GM18520 (cell line): ENCODE measurements at regions not wholly inside any gene's neighbourhood (a gene's known extent, or its start where the extent isn't known, plus 50 kb on each side); places are given as distances from the start of the nearest gene placed in this dataset.

Experiments used
- ATAC-seq: cut with Tn5 transposase; IDR thresholded peaks from one replicate; pipeline ENCODE4 v1.9.1; 2021; ENCODE audit not compliant: unreplicated experiment

DNA sequence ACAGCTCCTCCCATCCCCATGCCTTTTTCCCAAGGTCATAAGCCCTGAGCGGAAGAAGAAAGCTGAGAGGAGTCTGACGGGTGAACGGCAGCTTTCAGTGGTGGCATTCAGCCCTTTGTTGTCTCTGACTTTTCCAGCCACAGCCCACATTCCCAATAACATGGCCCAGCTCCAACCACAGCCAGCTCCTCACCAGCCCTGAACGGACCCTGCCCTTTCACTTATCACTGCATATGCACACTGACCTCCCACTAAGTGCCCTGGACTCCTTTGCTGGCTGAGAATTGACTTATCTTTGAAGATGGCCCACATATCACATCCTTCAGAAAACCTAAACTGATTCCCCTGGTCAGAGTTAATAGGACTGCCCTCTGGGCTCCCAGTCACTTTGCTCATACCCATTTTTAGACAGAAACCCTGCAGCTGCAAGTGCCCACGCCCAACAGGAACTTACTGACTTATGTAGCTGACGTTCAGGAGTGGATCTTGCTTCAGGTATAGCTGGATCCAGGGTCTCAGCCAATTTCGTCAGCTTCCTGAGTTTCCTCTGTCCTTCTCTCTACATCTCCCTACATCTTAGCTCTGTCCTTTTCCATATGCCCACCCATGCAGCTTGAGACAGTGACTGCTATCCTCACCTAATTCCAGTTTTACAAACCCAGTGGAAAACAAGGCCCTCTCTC, 348.5 kb upstream of the PROK2 start:
- ATAC-seq: no peak

DNA sequence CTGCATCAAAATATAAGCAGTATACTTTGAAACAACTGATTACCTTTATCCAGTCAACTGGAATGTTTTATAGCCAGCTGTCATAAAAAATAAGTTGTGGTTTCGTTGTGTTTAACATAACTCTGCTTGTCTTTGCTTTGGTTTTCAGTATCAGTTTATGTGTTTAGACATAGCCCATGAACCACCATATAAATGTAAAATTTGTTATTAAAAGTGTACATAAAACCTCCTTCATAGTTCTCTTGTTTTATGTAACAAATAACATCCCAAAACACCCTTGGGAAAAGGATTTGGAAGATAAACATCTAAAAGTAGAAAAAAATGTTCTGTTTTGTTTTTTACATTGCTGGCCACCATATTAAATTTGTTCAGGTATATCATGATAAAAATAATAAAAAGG, 347.0 kb upstream of the PROK2 start:
- no peak for ATAC-seq

DNA sequence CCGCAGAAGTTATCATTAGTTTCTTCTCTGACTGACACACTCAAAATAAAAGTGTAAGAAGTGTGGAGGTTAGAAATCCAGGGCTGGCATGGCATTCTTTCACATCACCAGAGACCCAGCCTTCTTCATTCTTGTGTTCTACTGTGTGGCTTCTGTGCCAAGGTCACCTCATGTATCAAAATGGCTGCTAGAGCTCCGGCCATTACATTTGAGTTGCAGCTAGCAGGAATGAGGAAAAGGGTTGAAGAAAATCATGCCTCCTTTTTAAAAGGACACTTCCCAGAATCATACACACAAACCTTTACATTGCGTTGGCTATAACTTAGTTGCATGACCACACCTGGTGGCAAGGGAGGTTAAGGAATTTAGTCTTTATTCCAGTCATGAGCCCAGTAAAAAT, 345.6 kb upstream of the PROK2 start:
- ATAC-seq: no peak

DNA sequence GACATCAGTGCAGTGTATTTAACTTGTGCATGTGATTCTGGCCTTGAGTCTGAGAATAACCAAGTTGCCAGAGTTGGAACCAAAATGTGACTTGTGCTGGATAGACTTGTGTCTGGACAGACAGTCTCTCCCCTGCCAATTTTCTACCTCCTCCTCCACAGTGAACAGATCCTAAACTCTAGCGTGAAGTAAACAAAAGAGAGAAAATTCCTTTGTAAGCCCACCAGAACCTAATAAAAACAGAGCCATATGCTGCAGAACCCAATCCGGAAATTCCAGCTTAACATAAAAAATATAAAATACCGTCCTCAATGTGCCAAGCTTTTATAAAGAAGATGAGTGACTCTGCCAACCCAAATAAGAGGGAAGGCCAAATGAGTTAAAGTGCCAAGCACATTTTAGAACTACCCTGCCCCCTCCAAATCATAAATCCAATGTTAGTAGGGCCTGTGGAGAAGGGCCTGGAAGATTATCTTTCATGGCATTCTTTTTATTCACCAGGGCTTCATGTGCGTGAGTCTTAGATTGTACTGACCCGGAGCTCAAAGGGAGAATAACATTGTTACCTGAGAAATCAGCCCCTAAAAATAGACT, 344.6 kb upstream of the PROK2 start:
- no peak for ATAC-seq

DNA sequence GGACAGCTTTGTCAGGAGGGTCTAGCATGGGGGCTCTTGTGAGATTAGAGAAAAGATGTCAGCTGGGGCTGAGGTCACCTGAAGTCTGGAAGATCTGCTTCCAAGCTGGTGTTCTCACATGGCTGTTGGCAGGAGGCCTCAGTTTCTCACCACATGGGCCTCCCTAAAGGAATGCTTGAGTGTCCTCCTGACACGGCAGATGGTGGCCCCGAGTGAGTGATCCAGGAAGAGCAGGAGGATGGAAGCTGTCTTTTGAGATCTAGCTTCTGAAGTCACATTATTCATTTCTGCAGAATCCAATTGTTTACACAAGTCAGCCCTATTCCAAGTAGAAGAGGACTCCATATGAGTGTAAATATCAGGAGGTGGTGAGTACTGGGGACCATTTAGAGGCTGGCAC, 344.0 kb upstream of the PROK2 start:
- no peak for ATAC-seq

DNA sequence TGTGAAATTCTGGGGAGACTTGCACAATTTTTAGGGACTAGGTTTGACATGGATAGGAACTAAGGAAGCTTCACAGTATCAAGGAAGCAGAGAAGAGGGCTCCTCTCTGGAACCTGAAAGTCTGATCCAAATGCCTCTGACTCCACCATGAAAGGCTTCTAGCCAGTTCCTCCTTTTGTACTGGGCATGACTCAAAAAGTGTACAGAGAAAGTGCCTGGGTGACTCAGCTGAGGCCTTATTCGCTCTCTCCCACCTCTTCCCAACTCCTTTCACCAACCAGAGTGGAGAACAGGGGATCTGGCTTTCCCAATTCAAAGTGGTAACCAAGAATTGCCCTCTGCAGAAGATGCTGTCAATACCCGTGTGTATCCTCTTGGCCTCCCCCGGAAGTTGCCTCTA, 342.9 kb upstream of the PROK2 start:
- no peak for ATAC-seq

DNA sequence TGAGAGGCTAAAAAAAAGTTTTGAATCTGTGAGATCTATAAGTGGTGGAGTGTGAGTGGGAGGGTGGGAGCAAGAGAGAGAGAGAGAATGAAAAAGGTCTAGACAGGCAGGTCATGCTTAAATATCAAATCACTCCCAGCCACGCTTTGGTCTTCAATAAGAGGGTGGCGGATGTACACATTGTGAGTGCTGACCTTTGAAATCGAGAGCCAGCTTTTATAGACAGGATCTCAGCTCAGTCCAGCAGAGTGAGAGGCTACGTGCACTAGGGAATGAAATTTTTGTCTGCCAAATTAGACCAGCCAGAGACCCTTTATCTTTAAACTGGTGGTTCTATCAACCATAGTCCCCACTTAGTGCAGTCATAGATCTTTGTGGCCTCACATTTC, 342.3 kb upstream of the PROK2 start:
- ATAC-seq: no peak

DNA sequence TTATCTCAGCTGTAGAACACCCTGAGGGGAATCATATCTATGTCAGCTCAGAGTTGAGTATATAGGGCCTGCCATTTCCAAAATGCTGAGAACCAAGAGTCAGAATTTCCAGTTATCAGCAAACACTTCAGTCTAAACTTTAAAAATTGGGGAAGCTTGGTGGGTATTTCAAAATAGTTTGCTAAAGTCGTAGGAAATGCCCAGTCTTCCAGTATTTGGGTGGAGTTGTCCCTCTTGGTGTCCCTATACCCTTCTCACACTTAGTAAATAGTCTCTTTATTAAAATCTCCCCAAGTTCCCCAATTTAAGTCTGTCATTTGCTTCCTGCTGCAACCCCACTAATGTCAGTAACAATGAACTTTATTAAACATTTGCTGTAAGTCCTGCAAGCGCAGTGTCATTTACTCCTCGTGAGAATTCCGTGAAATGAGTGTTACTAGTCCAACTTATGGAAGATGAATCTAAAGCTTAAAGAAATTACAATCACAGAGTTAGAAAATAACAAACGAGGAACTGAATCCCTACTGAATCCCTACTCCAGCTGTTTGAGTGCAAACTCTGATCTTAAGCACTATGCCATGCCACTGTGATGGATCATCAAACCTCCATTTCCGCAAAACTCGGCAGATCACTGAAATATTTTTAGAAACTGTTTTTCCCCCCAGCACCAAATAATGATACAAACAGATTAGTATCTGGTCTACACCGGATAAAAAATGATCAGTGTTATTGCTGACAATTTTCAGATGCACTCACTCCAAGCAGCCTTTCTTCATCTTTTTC, 341.7 kb upstream of the PROK2 start:
- no peak for ATAC-seq

DNA sequence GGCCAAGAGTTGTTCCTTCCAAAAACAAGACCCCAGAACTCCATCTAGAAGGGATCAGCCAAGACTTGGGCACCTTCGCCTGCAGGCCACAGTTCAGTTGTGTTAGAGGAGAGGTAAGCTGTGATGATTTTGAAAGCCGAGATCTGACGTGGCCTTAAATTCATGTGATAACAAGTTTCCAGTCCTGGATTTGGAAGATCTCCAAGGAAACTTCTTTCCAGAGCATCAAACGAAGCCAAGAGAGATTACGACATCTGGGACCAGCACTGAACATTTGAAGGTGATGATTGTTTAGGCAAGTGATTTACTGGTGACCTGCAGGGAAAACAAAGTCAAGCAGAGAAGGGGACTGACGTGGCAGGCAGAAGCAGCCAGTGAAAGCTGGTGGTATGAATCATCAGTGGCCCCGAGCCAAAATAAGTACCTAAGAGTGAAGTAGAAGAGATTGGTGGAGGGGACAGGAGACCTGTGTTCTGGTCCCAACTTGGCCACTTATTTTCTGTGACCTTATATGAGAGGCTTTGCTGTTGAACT, 339.0 kb upstream of the PROK2 start:
- peak; percentile 47 for ATAC-seq

DNA sequence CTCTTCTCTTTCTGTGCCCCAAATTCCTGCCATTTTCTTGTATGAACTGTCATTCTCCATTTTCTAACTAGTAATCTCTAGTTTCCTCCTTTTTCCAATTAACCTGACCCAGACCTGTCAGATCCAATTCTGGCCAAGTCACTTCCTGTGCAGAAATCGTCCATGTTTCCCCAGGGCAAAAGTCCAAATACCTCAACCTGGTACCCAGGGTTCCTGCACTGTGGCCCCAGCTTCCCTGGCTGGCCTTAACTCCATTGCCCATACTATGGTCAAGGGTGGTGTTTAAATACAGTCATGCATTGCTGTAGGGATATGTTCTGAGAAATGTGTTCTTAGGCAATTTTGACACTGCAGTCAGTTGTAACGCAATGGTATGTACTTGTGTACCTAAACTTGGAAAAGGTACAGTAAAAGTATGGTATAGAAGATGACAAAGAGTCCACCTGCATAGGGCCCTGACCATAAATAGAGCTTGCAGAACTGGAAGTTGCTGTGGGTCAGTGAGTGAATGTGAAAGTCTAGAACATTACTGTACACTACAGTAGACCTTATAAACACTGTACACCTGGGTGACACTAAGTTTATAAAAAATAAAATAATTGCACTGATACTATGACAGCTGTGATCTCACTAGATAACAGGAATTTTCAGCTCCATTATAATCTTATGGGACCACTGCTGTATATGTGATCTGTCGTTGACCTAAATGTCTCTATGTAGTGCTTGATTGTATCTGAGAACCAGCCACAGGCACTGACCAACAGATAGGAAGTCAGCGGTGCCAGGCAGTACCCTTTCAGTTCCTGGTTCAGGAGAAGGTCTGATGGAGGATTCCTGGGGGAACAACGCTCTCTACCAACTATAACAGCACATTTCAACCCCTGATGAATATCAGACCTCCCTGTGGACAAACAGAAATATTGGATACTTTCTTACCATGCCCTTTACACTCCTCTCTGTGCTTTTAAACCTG, 336.1 kb upstream of the PROK2 start:
- peak; percentile 46 for ATAC-seq

DNA sequence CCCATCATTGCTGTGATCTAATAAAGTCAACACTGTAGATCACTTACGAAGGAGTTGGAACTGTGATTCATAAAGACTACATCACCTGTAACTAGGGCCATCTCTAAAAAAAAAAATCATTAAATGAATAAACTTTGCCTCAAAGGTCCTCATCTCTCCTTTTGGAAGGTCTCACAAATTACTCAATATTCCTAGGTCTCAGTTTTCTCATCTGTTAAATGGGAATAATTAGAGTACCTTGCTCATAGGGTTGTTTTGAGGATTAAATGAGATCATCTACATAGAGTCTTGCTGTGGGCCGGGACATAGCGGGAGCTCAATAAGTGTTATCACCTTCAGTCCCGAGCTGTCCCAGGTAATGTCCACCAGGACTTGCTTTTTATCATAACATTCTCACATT, 335.1 kb upstream of the PROK2 start:
- ATAC-seq: no peak

DNA sequence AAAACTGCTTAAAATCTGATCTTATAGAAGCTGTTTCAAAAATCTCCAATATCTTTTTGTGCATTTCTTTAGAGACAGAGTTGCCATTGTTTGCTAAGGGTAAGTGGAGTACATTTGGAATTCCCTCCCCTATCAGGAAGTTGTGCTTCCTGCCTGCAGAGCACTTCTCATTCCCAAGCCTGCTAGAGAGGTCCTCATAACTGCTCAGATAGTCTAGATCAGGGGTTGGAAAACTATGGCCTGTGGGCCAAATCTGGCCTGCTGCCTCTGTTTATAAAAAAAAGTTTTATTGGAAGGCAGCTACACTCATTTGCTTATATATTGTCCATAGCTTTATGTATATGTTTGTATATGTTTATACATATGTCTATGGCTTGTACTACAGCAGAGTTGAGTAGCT, 333.7 kb upstream of the PROK2 start:
- no peak for ATAC-seq

DNA sequence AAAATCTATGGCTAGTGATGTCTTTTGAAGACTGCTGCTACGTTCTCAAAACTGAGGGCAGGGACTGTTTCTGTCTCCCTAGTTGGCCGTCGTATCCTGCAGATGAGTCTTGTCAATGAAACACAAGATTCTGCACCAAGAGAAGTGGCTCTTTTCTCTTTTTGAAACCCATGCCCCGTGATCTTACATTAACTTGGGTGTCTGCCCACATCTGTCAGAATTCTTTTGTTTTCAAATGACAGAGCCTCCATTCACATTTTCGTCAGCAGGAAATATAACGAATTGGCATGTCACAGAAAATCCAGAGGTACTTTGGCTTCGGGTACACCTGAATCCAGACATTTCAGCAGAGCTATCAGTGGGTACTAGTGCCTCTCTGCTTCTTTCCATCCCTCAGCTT, 331.3 kb upstream of the PROK2 start:
- ATAC-seq: no peak

DNA sequence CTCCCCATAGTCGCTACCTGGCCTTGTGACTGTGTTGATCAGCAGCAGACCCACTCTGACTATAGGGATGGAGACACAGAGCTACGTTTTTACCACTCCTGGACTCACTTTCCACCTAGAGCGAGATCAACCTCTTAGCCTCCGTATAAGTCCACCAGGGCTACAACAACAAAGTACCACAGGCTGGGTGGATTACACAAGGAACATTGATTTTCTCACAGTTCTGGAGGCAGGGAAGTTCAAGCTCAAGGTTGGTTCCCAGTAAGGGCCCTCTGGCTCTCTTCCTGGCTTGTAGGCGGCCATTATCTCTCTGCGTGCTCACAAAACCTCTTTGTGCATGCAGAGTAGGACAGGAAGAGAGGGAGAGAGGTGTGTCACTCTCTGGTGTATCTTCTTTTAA, 330.4 kb upstream of the PROK2 start:
- no peak for ATAC-seq

DNA sequence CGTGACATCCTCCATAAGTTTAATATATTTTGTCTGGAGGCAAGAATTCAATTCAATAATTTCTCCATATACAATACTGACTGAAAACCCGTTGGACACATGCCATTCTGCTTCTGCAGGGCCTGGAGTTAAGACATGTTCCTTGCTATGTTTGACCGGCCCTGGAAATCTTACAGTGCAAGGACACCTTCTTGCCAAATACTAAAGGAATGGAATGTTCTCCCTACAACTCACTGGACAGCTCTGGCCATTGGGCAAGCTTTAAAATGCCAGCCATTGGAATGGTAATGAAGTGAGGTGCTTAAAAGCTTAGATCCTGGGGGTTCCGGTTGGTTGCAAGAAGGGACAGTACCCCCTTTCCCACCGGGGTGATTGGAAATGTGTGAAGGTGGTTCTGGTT, 329.8 kb upstream of the PROK2 start:
- no peak for ATAC-seq

DNA sequence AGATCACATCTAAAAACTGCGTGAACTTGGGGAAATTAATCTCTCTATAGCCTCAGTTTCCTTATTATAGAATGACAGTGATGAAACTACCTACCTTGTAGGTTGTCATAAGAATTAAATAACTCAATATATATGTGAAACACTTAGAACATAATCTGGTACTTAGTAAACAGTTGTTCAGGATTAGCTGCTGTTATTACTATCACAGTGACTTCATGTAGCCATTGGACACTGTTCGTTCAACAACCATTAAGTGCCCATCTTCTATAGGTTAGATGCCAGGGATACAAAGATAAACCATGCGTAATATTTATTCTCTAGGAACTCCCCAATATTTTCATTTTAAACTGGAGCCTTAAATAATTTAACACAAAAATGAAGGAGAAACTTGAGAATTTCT, 329.0 kb upstream of the PROK2 start:
- no peak for ATAC-seq

DNA sequence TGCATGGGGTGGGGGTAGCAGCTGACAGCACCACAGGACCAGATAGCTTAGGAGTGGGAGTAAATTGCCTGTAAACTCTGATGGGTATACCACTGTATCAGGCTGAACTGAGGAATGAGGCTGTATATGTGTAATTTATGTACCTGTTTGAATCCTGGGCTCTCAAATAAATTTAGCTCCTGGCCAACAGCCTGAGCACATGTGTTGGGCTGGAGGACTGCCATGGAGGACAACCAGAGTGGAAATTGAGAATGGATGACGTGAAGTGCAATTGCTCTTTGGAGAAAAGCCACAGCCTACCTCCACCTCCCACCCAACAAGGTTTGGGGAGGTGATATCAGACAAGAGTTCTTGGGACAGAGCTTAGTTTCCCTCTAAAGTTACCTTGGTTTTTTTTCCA, 328.6 kb upstream of the PROK2 start:
- no peak for ATAC-seq

DNA sequence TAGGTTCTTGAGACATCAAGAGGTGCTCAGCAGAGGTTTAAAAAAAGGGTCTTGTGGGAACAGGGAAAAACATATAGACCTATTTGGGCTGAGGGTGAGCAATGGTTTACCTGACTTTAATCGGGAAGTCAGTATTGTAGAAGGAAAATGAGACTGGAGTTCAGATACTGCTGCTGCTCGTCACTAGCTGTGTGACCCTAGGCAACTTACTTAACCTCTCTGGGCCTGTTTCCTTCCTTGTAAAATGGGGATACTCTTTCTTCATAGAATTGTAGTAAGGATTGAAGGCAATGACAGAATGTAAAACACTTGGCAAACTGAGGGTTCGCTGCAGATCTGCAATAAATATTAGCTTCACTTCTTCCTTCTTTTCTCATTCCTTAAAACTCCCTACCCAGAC, 327.5 kb upstream of the PROK2 start:
- no peak for ATAC-seq

DNA sequence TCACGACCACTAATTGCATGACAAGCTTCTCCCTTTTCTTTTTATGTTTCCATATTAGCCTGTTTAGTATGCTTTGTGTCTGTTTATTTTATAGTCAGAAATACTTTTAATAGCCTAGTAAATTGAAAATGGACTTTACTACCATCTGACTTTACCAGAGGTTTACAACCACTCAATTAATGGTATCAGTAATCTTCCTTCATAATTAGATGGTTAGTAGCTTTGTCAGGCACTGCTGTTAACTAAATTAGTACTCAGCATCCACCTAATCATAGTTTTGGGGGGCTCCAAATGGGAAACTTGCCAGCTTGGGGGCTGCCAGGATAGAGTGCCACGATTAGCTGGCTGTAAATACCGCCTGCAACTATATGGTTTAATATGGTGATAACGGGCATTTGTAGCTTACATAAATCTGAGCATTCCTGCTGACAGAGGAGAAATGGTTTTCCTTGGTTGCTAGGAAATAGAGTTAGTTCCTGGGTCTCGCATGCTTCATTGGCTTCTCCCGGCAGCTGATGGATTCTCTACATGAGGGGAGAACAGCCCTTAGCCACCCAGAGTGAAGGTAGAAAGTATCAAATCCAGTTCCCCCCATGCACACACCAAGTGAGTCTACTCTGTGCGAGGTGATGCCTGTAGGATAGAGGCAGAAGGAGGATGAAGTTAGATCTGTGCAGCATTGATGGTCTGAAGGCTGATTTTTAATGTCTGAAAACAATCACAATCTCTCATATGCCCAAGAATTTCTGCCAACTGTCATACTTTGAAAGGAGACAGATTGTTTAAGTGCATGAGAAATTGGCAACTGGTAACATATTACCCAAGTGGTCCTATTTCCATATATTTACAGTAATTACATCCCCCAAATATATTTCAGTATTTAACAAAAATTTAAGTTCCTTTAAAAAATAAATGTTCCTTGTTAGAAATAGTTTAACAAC, 326.6 kb upstream of the PROK2 start:
- no peak for ATAC-seq
